Right kidney (tissue), 1 donor: ENCODE measurements at regions not wholly inside any gene's neighbourhood (a gene's known extent, or its start where the extent isn't known, plus 50 kb on each side); places are given as distances from the start of the nearest gene placed in this dataset.

Source experiments
- DNase-seq: peaks from one replicate; pipeline ENCODE4 v3.0.0-alpha.2; 2016

DNA sequence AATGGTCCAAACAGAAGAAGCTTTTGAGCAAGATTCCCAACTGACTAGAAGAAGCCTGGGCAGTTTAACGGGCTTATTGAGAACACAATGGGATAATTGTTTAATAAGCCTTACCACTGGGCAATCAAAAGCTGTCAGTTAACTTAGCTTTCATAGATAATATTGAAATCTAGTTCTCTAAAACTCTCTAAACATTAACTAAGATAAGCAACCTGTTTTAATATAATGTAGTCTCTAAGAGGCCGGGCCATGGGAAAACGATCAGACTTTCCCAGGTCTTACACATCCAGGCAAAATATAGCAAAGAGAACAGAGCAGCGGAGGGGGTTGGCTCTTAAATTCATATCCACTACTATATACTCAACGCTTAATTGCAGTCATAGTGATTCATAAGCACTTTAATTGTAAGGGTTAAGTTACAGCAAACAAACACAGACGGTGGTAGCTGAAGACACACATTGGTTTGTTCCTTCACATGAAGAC, 128.0 kb upstream of the FAM83B start:
- no peak for DNase-seq

- DNase-seq, result no peak
These were observed 127.4 kb upstream of the FAM83B start for GRCh38 chr6:54719131-54719530.

GRCh38 chr6:54719633-54720032, 126.9 kb upstream of the FAM83B start:
- DNase-seq, result no peak

DNA sequence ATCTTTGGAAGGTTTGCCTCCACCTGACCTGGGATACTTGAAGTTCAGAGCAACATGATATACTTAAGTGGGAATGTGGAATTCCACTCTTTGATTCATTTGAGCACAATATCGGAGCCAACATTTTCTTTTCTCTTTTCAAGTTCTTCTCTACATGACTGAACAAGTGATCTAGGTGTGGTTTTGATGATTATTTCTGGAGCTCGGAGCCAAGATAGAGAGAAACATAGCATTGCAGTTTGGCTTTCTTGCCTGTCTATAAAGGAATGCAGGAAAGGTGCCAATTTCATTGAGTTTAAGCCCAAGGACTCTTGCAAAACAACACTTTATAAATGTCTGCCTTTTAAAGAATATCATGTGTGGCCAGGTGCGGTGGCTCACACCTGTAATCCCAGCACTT, 124.2 kb upstream of the FAM83B start:
- DNase-seq, result no peak

GRCh38 chr6:54729716-54730115, 116.9 kb upstream of the FAM83B start:
- no peak for DNase-seq

DNA sequence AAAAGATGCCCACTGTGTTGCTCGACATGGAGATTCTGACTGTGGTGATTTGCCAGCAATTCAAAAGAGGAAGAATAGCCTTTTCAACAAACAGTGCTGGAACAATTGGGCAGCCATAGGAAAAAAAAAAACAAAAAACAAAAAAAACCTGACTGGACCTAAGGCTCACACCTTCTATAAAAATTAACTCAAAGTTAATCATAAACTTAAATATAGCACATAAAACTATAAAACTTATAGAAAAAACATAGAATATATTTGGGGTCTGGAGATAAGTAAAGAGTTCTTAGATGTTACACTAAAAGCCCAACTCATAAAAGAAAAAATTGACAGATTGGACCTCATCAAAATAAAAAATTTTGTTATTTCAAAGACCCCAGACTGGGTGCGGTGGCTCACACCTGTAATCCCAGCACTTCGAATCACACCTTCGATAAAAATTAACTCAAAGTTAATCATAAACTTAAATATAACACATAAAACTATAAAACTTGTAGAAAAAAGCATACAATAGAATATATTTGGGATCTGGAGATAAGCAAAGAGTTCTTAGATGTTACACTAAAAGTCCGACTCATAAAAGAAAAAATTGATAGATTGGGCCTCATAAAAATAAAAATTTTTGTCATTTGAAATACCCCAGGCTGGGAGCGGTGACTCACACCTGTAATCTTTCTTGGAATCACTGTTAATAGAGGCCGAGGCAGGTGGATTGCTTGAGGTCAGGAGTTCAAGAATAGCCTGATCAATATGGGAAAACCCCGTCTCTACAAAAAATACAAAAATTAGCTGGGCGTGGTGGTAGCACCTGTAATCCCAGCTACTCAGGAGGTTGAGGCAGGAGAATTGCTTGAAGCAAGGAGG, 115.6 kb upstream of the FAM83B start:
- no peak for DNase-seq

GRCh38 chr6:54737247-54737646, 109.3 kb upstream of the FAM83B start:
- DNase-seq, result no peak

GRCh38 chr6:54747955-54748354, 98.6 kb upstream of the FAM83B start:
- DNase-seq, result no peak

DNA sequence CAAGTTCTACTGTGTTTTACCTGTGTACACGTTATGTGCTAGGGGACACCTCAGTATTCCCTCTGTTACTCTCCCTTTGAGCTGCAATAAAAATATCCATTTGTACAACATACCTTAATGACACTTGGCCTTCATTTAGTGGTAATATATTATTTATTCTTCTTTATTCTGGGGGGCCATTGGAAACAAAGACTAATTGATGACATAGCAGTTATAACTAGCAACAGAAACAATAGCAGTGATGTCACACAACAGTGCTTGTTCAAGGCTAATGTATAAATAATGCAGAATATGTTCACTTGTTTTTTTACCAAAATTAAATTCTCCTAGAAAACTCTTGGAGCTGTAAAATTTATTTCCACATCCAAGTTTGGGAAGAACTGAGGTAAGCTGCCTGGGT, 92.2 kb upstream of the FAM83B start:
- no peak for DNase-seq

DNA sequence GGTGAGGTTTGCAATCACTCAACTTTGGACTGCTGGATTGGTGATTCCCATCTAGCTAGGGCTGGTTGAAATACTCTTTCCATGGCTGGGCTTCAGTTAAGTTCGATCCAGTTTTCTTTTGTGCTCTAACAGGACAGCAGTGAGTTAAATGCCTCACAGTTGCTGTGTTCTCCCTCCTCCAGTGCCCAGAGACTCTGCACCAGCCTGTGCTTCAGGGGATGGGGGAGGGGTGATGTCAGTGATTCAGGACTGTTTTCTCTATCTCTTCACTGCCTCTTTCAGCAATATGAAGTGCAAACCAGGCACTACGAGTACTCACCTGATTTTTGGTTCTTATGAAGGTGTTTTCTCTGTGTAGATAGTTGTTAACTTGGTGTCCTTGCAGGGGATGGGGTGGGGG, 88.2 kb upstream of the FAM83B start:
- DNase-seq, result no peak

GRCh38 chr6:54768494-54768893, 78.1 kb upstream of the FAM83B start:
- DNase-seq, result no peak

- no peak for DNase-seq
These were observed 76.2 kb upstream of the FAM83B start for GRCh38 chr6:54770328-54770727.

DNA sequence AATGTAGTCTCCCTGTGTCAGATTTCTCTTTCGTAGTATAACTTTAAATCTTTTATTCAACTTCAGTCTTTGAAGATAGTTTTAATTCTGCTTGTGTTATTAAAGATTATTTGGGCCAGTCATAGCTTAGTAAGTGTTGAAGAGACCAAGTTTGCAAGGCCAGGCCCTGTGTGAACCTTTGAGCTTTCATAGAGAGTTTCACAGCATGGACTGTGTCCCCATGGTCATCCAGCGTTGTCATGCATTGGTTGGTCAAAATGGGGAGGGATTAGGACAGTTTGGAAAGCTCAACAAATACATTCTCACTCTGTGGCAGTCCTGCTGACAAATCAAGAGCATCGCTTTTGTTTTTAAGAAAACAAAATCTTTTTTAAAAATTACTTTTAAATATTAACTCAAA, 74.6 kb upstream of the FAM83B start:
- no peak for DNase-seq

DNA sequence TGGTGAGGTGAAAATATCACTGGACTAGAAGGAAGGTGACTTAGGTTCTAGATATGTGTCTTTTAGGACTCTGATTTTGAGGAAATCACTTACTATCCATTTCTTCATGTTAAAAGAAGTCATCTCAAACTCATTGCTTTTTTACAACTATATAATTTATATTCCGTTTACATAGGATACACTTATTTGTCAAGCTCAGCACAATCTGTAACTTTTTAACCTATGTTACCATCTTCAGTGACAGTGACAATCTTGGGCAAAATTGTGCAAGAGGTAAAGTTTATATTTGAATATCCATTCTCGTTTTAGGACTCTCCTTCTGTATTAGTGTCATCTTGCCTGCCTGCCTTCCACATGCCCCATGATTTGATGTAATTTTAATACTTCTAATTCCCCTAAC, 74.0 kb upstream of the FAM83B start:
- DNase-seq, result no peak

GRCh38 chr6:54775576-54775975, 71.0 kb upstream of the FAM83B start:
- DNase-seq, result no peak

DNA sequence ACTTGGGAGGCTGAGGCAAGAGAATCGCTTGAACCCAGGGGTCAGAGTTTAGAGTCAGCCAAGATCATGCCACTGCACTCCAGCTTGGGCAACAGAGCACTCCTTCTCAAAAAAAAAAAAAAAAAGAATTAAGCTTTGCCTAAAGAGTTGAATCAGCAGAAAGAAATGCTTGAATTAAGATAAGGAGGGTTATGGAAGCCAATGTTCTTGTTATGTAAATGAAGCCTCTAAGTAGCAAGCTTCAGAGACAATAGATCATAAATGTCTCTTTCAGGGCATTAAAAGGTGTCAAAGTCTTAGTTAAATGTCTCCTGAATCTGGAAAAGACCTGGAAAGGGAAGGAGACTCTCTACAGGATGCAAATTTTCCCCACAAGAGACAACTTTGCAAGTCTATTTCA, 69.7 kb upstream of the FAM83B start:
- DNase-seq, result no peak

GRCh38 chr6:54778731-54779130, 67.8 kb upstream of the FAM83B start:
- DNase-seq, result no peak

DNA sequence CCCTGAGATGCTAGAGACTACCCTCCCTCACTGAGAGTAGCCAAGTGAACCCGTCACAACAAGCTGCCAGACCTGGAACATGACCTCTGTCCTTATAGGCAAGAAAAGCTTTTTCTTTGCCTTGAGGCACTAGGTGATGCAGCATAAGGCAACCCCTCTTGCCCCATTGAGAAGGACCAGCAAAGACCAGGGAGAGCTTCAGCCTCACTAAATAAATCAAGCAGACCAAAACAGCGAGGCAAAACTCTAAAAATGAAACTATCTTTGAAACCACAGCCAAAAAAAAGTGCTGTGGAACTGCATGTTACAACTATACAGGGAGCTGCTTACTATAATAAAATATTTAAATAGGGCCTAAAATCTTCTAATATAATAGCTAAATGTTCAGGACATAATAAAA, 62.6 kb upstream of the FAM83B start:
- DNase-seq, result no peak

GRCh38 chr6:54786154-54786553, 60.4 kb upstream of the FAM83B start:
- no peak for DNase-seq

DNA sequence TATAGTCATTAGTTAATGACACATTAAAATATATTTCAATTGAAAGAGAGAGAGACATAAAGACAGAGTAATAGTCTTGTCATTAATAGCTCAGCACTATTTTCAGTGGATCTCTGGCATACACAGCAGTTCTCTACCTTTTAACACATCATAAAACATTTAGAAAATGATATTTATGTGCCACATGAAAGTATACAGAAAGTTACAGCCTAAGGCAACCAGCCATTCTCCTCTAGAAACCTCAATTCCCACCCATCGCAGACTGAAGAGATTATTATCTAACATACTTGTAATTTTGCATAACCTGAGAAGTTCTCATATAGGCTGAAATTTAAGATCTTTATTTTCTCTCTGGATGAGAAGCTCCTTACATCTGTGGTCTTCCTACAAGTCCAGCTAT, 58.7 kb upstream of the FAM83B start:
- no peak for DNase-seq
